CD14-positive monocyte (primary cell): ENCODE measurements at regions not wholly inside any gene's neighbourhood (a gene's known extent, or its start where the extent isn't known, plus 50 kb on each side); places are given as distances from the start of the nearest gene placed in this dataset.

Source experiments
- DNase-seq, 3 donors: peaks; one replicate each; pipeline ENCODE4 v3.0.0-alpha.2; 2011 to 2022
- H2AFZ ChIP-seq: 2 replicates; pipeline ENCODE4 v1.6.0; 2012; ENCODE audit warnings: mild to moderate bottlenecking, low read depth, low read length, inconsistent platforms; ENCODE audit not compliant: insufficient read depth, poor library complexity, severe bottlenecking
- H3K27ac ChIP-seq, 2 donors: 1 replicate in 1 of 2; 2 replicates in 1 of 2; pipeline ENCODE4 v1.5.1; 2012 to 2013; ENCODE audit warnings: low read length in 2 of 2, control low read depth in 1 of 2, inconsistent platforms in 1 of 2, low read depth in 1 of 2, mild to moderate bottlenecking in 1 of 2
- H3K27me3 ChIP-seq, 2 donors: one replicate each; pipeline versions ENCODE4 v1.6.0 to v1.6.1; 2011 to 2013; ENCODE audit warnings: low read length in 2 of 2; ENCODE audit not compliant: control insufficient read depth in 2 of 2, insufficient read depth in 2 of 2
- H3K36me3 ChIP-seq, 2 donors: replicated peaks in 1 of 2; 1 replicate in 1 of 2; 2 replicates in 1 of 2; pipeline versions ENCODE4 v1.5.1 to v1.6.1; 2012 to 2013; ENCODE audit warnings: low read length in 2 of 2, control low read depth in 1 of 2, inconsistent platforms in 1 of 2, mild to moderate bottlenecking in 1 of 2; ENCODE audit not compliant: insufficient read depth in 2 of 2, control insufficient read depth in 1 of 2
- H3K4me1 ChIP-seq, 2 donors: 1 replicate in 1 of 2; 2 replicates in 1 of 2; pipeline versions ENCODE4 v1.5.1 to v1.6.1; 2012 to 2013; ENCODE audit warnings: low read length in 2 of 2, control low read depth in 1 of 2, inconsistent platforms in 1 of 2, mild to moderate bottlenecking in 1 of 2, moderate library complexity in 1 of 2; ENCODE audit not compliant: insufficient read depth in 2 of 2, control insufficient read depth in 1 of 2
- H3K4me2 ChIP-seq: replicated peaks from 2 replicates; pipeline ENCODE3; 2012; ENCODE audit warnings: low read length, moderate library complexity, mild to moderate bottlenecking; ENCODE audit not compliant: poor library complexity, severe bottlenecking; ENCODE audit errors: extremely low read depth
- H3K4me3 ChIP-seq, 3 experiments: fragments of 200-600 bp in 1 of 3; sonication (generic) in 1 of 3; replicated peaks in 1 of 3; 1 replicate in 2 of 3; 2 replicates in 1 of 3; pipeline ENCODE4 v1.5.1; 2011 to 2013; ENCODE audit warnings: low read length in 3 of 3, mild to moderate bottlenecking in 3 of 3, control low read depth in 2 of 3, low read depth in 2 of 3, inconsistent platforms in 1 of 3, moderate library complexity in 1 of 3
- H3K79me2 ChIP-seq: 2 replicates; pipeline ENCODE4 v1.6.0; 2012; ENCODE audit warnings: mild to moderate bottlenecking, control low read depth, inconsistent platforms, low read length, moderate library complexity; ENCODE audit not compliant: insufficient read depth
- H3K9ac ChIP-seq: 2 replicates; pipeline ENCODE4 v1.6.0; 2017; ENCODE audit warnings: low read length, mild to moderate bottlenecking; ENCODE audit not compliant: insufficient read depth, poor library complexity, severe bottlenecking
- H3K9me3 ChIP-seq, 2 donors: replicated peaks in 1 of 2; 1 replicate in 1 of 2; 2 replicates in 1 of 2; pipeline versions ENCODE4 v1.5.1 to v1.6.1; 2012 to 2013; ENCODE audit warnings: low read length in 2 of 2, control low read depth in 1 of 2; ENCODE audit not compliant: control insufficient read depth in 1 of 2, insufficient read depth in 1 of 2
- H4K20me1 ChIP-seq: 2 replicates; pipeline ENCODE4 v1.6.0; 2012; ENCODE audit warnings: mild to moderate bottlenecking, low read length, control low read depth, moderate library complexity; ENCODE audit not compliant: insufficient read depth
- H3K27ac Mint-ChIP-seq, 7 donors: one replicate each; pipeline ENCODE4 v1.8.0; 2020; ENCODE audit warnings: mild to moderate bottlenecking in 7 of 7, mixed read lengths in 7 of 7, moderate library complexity in 6 of 7, inconsistent platforms in 2 of 7
- H3K27me3 Mint-ChIP-seq, 3 donors: one replicate each; pipeline ENCODE4 v1.8.0; 2021 to 2022; ENCODE audit warnings: low read depth in 3 of 3, mild to moderate bottlenecking in 3 of 3, mixed read lengths in 3 of 3, moderate library complexity in 3 of 3, inconsistent platforms in 1 of 3
- H3K36me3 Mint-ChIP-seq, 2 donors: one replicate each; pipeline ENCODE4 v1.8.0; 2020; ENCODE audit warnings: mixed read lengths in 2 of 2, inconsistent platforms in 1 of 2, mild to moderate bottlenecking in 1 of 2
- H3K4me1 Mint-ChIP-seq: one replicate; pipeline ENCODE4 v1.8.0; 2020; ENCODE audit warnings: mild to moderate bottlenecking, mixed read lengths
- H3K4me3 Mint-ChIP-seq, 2 donors: one replicate each; pipeline ENCODE4 v1.8.0; 2020; ENCODE audit warnings: mild to moderate bottlenecking in 2 of 2, mixed read lengths in 2 of 2, moderate library complexity in 1 of 2
- H3K9me3 Mint-ChIP-seq, 7 donors: one replicate each; pipeline ENCODE4 v1.8.0; 2020 to 2022; ENCODE audit warnings: mixed read lengths in 7 of 7, mild to moderate bottlenecking in 6 of 7, moderate library complexity in 6 of 7, inconsistent platforms in 2 of 7
- CTCF ChIP-seq: fragments of 200-600 bp; IDR thresholded peaks from one replicate; pipeline ENCODE4 v1.8.0; 2022; ENCODE audit warnings: antibody characterized with exemption, mild to moderate bottlenecking
- WGBS: methylation state at CpG from one replicate; pipeline ENCODE4 v1.1.5; 2013; ENCODE audit warnings: missing lambda C conversion rate; ENCODE audit not compliant: insufficient coverage; 5-methylcytosine and 5-hydroxymethylcytosine counted together
- intact Hi-C, 2 donors: fragments of 100-400 bp; cut with micrococcal nuclease; formaldehyde crosslinking; loops; one replicate each; pipeline versions ENCODE4 v1.15.0 to v1.15.1; 2023

GRCh38 chr12:93202688-93203087 is 175.0 kb upstream of the NUDT4 start:
- Histone ChIP-seq H3K27ac (no peak overlapping the region), H3K9me3 (no peaks in the 10 kb centered on the region), H4K20me1 (no peaks in the 10 kb centered on the region), H3K27me3 (no peaks in the 10 kb centered on the region), H3K9ac (no peak overlapping the region), H3K4me2 (no peak overlapping the region), H3K4me1 (no peaks in the 10 kb centered on the region), H2AFZ (no peak overlapping the region), H3K79me2 (no peaks in the 10 kb centered on the region), H3K36me3 (no peaks in the 10 kb centered on the region), H3K4me3 (no peak overlapping the region)
- peaks cover 0 to 3% (median 3%) of the 10 kb centered on the region in 7 donors for H3K9me3 Mint-ChIP-seq
- no CpG with 5 or more reads among the region's 2 CpGs for WGBS
- no peak overlapping the region for H3K4me3 Mint-ChIP-seq
- no peaks in the 10 kb centered on the region for H3K4me1 Mint-ChIP-seq
- H3K27me3 Mint-ChIP-seq = peaks cover 0 to 3% (median under 1%) of the 10 kb centered on the region in 3 donors
- no peak for TF ChIP-seq CTCF
- H3K27ac Mint-ChIP-seq = no peak overlapping the region
- intact Hi-C loops = no loop called here
- no peaks in the 10 kb centered on the region for H3K36me3 Mint-ChIP-seq
- no peak for DNase-seq

- Histone ChIP-seq H3K9ac (no peak overlapping the region), H3K36me3 (no peaks in the 10 kb centered on the region), H3K27ac (no peak overlapping the region), H3K27me3 (no peaks in the 10 kb centered on the region), H4K20me1 (no peaks in the 10 kb centered on the region), H3K9me3 (no peaks in the 10 kb centered on the region), H3K79me2 (no peaks in the 10 kb centered on the region), H3K4me2 (no peak overlapping the region), H2AFZ (no peak overlapping the region), H3K4me1 (no peaks in the 10 kb centered on the region), H3K4me3 (no peak overlapping the region)
- no peak overlapping the region for H3K27ac Mint-ChIP-seq
- peaks cover 0 to 3% (median 3%) of the 10 kb centered on the region in 7 donors for H3K9me3 Mint-ChIP-seq
- H3K36me3 Mint-ChIP-seq = no peaks in the 10 kb centered on the region
- DNase-seq = no peak
- no peak overlapping the region for H3K4me3 Mint-ChIP-seq
- H3K27me3 Mint-ChIP-seq = peaks cover 0 to 3% (median 2%) of the 10 kb centered on the region in 3 donors
- intact Hi-C loops = no loop called here
- no peaks in the 10 kb centered on the region for H3K4me1 Mint-ChIP-seq
- WGBS = no CpG with 5 or more reads among the region's 2 CpGs
- no peak for TF ChIP-seq CTCF
These were observed 174.4 kb upstream of the NUDT4 start for GRCh38 chr12:93203361-93203760.
